RWPE2 (cell line): ENCODE measurements at regions not wholly inside any gene's neighbourhood (a gene's known extent, or its start where the extent isn't known, plus 50 kb on each side); places are given as distances from the start of the nearest gene placed in this dataset.

Experiments used
- ATAC-seq: fragments of 200-7000 bp; cut with Tn5 transposase; 3 replicates; pipeline ENCODE4 v1.9.1; 2021; ENCODE audit warnings: low read depth
- DNase-seq: peaks from one replicate; pipeline ENCODE4 v3.0.0-alpha.2; 2020; ENCODE audit warnings: low spot score
- H3K27ac ChIP-seq: fragments of 450-650 bp; 2 replicates; pipeline ENCODE4 v1.5.1; 2017; ENCODE audit warnings: mild to moderate bottlenecking; ENCODE audit not compliant: poor library complexity, severe bottlenecking
- H3K27me3 ChIP-seq: fragments of 250-450 bp; sonication (Bioruptor Pico); 2 replicates; pipeline ENCODE4 v1.5.1; 2021; ENCODE audit warnings: mild to moderate bottlenecking, moderate library complexity; ENCODE audit not compliant: insufficient read depth, poor library complexity, severe bottlenecking
- H3K36me3 ChIP-seq: fragments of 250-450 bp; sonication (Bioruptor Pico); 2 replicates; pipeline ENCODE4 v1.5.1; 2020; ENCODE audit warnings: low read depth, mild to moderate bottlenecking, moderate library complexity
- H3K4me1 ChIP-seq: fragments of 250-450 bp; sonication (Bioruptor Pico); 2 replicates; pipeline ENCODE4 v1.5.1; 2021; ENCODE audit warnings: mild to moderate bottlenecking, moderate library complexity; ENCODE audit not compliant: insufficient read depth, poor library complexity, severe bottlenecking
- H3K4me3 ChIP-seq: fragments of 250-450 bp; sonication (Bioruptor Pico); 2 replicates; pipeline ENCODE4 v1.5.1; 2021; ENCODE audit warnings: mild to moderate bottlenecking, moderate library complexity; ENCODE audit not compliant: severe bottlenecking
- H3K9me3 ChIP-seq: fragments of 250-450 bp; sonication (Bioruptor Pico); 2 replicates; pipeline ENCODE4 v1.5.1; 2021; ENCODE audit warnings: mild to moderate bottlenecking, moderate library complexity; ENCODE audit not compliant: severe bottlenecking
- CTCF ChIP-seq: fragments of 450-650 bp; IDR thresholded peaks from one replicate; pipeline ENCODE4 v1.5.1; 2017; ENCODE audit warnings: mild to moderate bottlenecking, moderate library complexity; ENCODE audit not compliant: poor library complexity, severe bottlenecking

GRCh38 chr14:76272349-76272748 lies 103.6 kb upstream of the ESRRB start:
- Histone ChIP-seq H3K36me3 (no peaks in the 10 kb centered on the region), H3K9me3 (no peaks in the 10 kb centered on the region), H3K4me1 (no peaks in the 10 kb centered on the region), H3K27me3 (peaks cover 3% of the 10 kb centered on the region), H3K4me3 (no peak overlapping the region), H3K27ac (no peak overlapping the region)
- ATAC-seq (no peak), DNase-seq (no peak)
- TF ChIP-seq CTCF, result no peak

GRCh38 chr14:76272774-76273173 lies 103.2 kb upstream of the ESRRB start:
- H3K4me3 ChIP-seq, result no peak overlapping the region
- H3K4me1 ChIP-seq, result no peaks in the 10 kb centered on the region
- TF ChIP-seq CTCF, result no peak
- ATAC-seq (no peak), DNase-seq (no peak)
- H3K27ac ChIP-seq, result no peak overlapping the region
- H3K36me3 ChIP-seq, result no peaks in the 10 kb centered on the region
- H3K27me3 ChIP-seq, result peaks cover 3% of the 10 kb centered on the region
- no peaks in the 10 kb centered on the region for H3K9me3 ChIP-seq

- H3K4me3 ChIP-seq, result no peak overlapping the region
- DNase-seq (no peak), ATAC-seq (no peak; the same call in 2 of the 3 replicates)
Measured at GRCh38 chr14:76273346-76273745, 102.6 kb upstream of the ESRRB start.

GRCh38 chr14:76274324-76274723 lies 101.6 kb upstream of the ESRRB start:
- Histone ChIP-seq H3K4me1 (no peaks in the 10 kb centered on the region), H3K27me3 (peaks cover under 1% of the 10 kb centered on the region), H3K27ac (no peak overlapping the region), H3K4me3 (no peak overlapping the region), H3K9me3 (no peaks in the 10 kb centered on the region), H3K36me3 (no peaks in the 10 kb centered on the region)
- TF ChIP-seq CTCF, result no peak
- no peak for DNase-seq
- ATAC-seq, result no peak

More at GRCh38 chr14:76273346-76273745, 102.6 kb upstream of the ESRRB start:
- Histone ChIP-seq H3K4me1 (no peaks in the 10 kb centered on the region), H3K27me3 (peaks cover 3% of the 10 kb centered on the region), H3K27ac (no peak overlapping the region), H3K9me3 (no peaks in the 10 kb centered on the region), H3K36me3 (no peaks in the 10 kb centered on the region)
- no peak for TF ChIP-seq CTCF

- H3K36me3 ChIP-seq, result no peaks in the 10 kb centered on the region
- no peaks in the 10 kb centered on the region for H3K27me3 ChIP-seq
- H3K4me3 ChIP-seq, result no peak overlapping the region
- no peak for TF ChIP-seq CTCF
- ATAC-seq, result no peak
- no peaks in the 10 kb centered on the region for H3K4me1 ChIP-seq
- H3K27ac ChIP-seq, result no peak overlapping the region
- DNase-seq, result no peak
- H3K9me3 ChIP-seq, result no peaks in the 10 kb centered on the region
Measured at GRCh38 chr14:76277586-76278130, 98.3 kb upstream of the ESRRB start.
